CD14-positive monocyte (primary cell): ENCODE measurements at regions not wholly inside any gene's neighbourhood (a gene's known extent, or its start where the extent isn't known, plus 50 kb on each side); places are given as distances from the start of the nearest gene placed in this dataset.
A peak's percentile ranks its signal among the peaks of the same experiment; 100 is the strongest.

Experiments used
- DNase-seq, 3 donors: peaks; one replicate each; pipeline ENCODE4 v3.0.0-alpha.2; 2011 to 2022
- H2AFZ ChIP-seq: 2 replicates; pipeline ENCODE4 v1.6.0; 2012; ENCODE audit warnings: mild to moderate bottlenecking, low read depth, low read length, inconsistent platforms; ENCODE audit not compliant: insufficient read depth, poor library complexity, severe bottlenecking
- H3K27ac ChIP-seq, 2 donors: 1 replicate in 1 of 2; 2 replicates in 1 of 2; pipeline ENCODE4 v1.5.1; 2012 to 2013; ENCODE audit warnings: low read length in 2 of 2, control low read depth in 1 of 2, inconsistent platforms in 1 of 2, low read depth in 1 of 2, mild to moderate bottlenecking in 1 of 2
- H3K27me3 ChIP-seq, 2 donors: one replicate each; pipeline versions ENCODE4 v1.6.0 to v1.6.1; 2011 to 2013; ENCODE audit warnings: low read length in 2 of 2; ENCODE audit not compliant: control insufficient read depth in 2 of 2, insufficient read depth in 2 of 2
- H3K36me3 ChIP-seq, 2 donors: replicated peaks in 1 of 2; 1 replicate in 1 of 2; 2 replicates in 1 of 2; pipeline versions ENCODE4 v1.5.1 to v1.6.1; 2012 to 2013; ENCODE audit warnings: low read length in 2 of 2, control low read depth in 1 of 2, inconsistent platforms in 1 of 2, mild to moderate bottlenecking in 1 of 2; ENCODE audit not compliant: insufficient read depth in 2 of 2, control insufficient read depth in 1 of 2
- H3K4me1 ChIP-seq, 2 donors: 1 replicate in 1 of 2; 2 replicates in 1 of 2; pipeline versions ENCODE4 v1.5.1 to v1.6.1; 2012 to 2013; ENCODE audit warnings: low read length in 2 of 2, control low read depth in 1 of 2, inconsistent platforms in 1 of 2, mild to moderate bottlenecking in 1 of 2, moderate library complexity in 1 of 2; ENCODE audit not compliant: insufficient read depth in 2 of 2, control insufficient read depth in 1 of 2
- H3K4me2 ChIP-seq: replicated peaks from 2 replicates; pipeline ENCODE3; 2012; ENCODE audit warnings: low read length, moderate library complexity, mild to moderate bottlenecking; ENCODE audit not compliant: poor library complexity, severe bottlenecking; ENCODE audit errors: extremely low read depth
- H3K4me3 ChIP-seq, 3 experiments: fragments of 200-600 bp in 1 of 3; sonication (generic) in 1 of 3; replicated peaks in 1 of 3; 1 replicate in 2 of 3; 2 replicates in 1 of 3; pipeline ENCODE4 v1.5.1; 2011 to 2013; ENCODE audit warnings: low read length in 3 of 3, mild to moderate bottlenecking in 3 of 3, control low read depth in 2 of 3, low read depth in 2 of 3, inconsistent platforms in 1 of 3, moderate library complexity in 1 of 3
- H3K79me2 ChIP-seq: 2 replicates; pipeline ENCODE4 v1.6.0; 2012; ENCODE audit warnings: mild to moderate bottlenecking, control low read depth, inconsistent platforms, low read length, moderate library complexity; ENCODE audit not compliant: insufficient read depth
- H3K9ac ChIP-seq: 2 replicates; pipeline ENCODE4 v1.6.0; 2017; ENCODE audit warnings: low read length, mild to moderate bottlenecking; ENCODE audit not compliant: insufficient read depth, poor library complexity, severe bottlenecking
- H3K9me3 ChIP-seq, 2 donors: replicated peaks in 1 of 2; 1 replicate in 1 of 2; 2 replicates in 1 of 2; pipeline versions ENCODE4 v1.5.1 to v1.6.1; 2012 to 2013; ENCODE audit warnings: low read length in 2 of 2, control low read depth in 1 of 2; ENCODE audit not compliant: control insufficient read depth in 1 of 2, insufficient read depth in 1 of 2
- H4K20me1 ChIP-seq: 2 replicates; pipeline ENCODE4 v1.6.0; 2012; ENCODE audit warnings: mild to moderate bottlenecking, low read length, control low read depth, moderate library complexity; ENCODE audit not compliant: insufficient read depth
- H3K27ac Mint-ChIP-seq, 7 donors: one replicate each; pipeline ENCODE4 v1.8.0; 2020; ENCODE audit warnings: mild to moderate bottlenecking in 7 of 7, mixed read lengths in 7 of 7, moderate library complexity in 6 of 7, inconsistent platforms in 2 of 7
- H3K27me3 Mint-ChIP-seq, 3 donors: one replicate each; pipeline ENCODE4 v1.8.0; 2021 to 2022; ENCODE audit warnings: low read depth in 3 of 3, mild to moderate bottlenecking in 3 of 3, mixed read lengths in 3 of 3, moderate library complexity in 3 of 3, inconsistent platforms in 1 of 3
- H3K36me3 Mint-ChIP-seq, 2 donors: one replicate each; pipeline ENCODE4 v1.8.0; 2020; ENCODE audit warnings: mixed read lengths in 2 of 2, inconsistent platforms in 1 of 2, mild to moderate bottlenecking in 1 of 2
- H3K4me1 Mint-ChIP-seq: one replicate; pipeline ENCODE4 v1.8.0; 2020; ENCODE audit warnings: mild to moderate bottlenecking, mixed read lengths
- H3K4me3 Mint-ChIP-seq, 2 donors: one replicate each; pipeline ENCODE4 v1.8.0; 2020; ENCODE audit warnings: mild to moderate bottlenecking in 2 of 2, mixed read lengths in 2 of 2, moderate library complexity in 1 of 2
- H3K9me3 Mint-ChIP-seq, 7 donors: one replicate each; pipeline ENCODE4 v1.8.0; 2020 to 2022; ENCODE audit warnings: mixed read lengths in 7 of 7, mild to moderate bottlenecking in 6 of 7, moderate library complexity in 6 of 7, inconsistent platforms in 2 of 7
- CTCF ChIP-seq: fragments of 200-600 bp; IDR thresholded peaks from one replicate; pipeline ENCODE4 v1.8.0; 2022; ENCODE audit warnings: antibody characterized with exemption, mild to moderate bottlenecking
- WGBS: methylation state at CpG from one replicate; pipeline ENCODE4 v1.1.5; 2013; ENCODE audit warnings: missing lambda C conversion rate; ENCODE audit not compliant: insufficient coverage; 5-methylcytosine and 5-hydroxymethylcytosine counted together
- intact Hi-C, 2 donors: fragments of 100-400 bp; cut with micrococcal nuclease; formaldehyde crosslinking; loops; one replicate each; pipeline versions ENCODE4 v1.15.0 to v1.15.1; 2023

GRCh38 chr1:185409345-185409744, 92.3 kb upstream of the IVNS1ABP start:
- Histone ChIP-seq H2AFZ (no peak overlapping the region), H3K4me1 (peaks cover 36 to 47% of the 10 kb centered on the region in 2 donors), H3K9me3 (peaks cover 0 to 4% of the 10 kb centered on the region in 2 donors), H3K27ac (no peak overlapping the region), H3K9ac (no peak overlapping the region), H3K4me2 (peak overlapping the region; percentile 64), H3K27me3 (no peaks in the 10 kb centered on the region), H3K79me2 (no peaks in the 10 kb centered on the region), H3K36me3 (no peaks in the 10 kb centered on the region), H4K20me1 (no peaks in the 10 kb centered on the region), H3K4me3 (no peak overlapping the region)
- DNase-seq, result no peak
- no peak for TF ChIP-seq CTCF
- intact Hi-C loops, result no loop called here
- no CpG with 5 or more reads among the region's 4 CpGs for WGBS
- peak overlapping the region in 5 of 7 donors; percentile 25 to 91 (median 57) for H3K27ac Mint-ChIP-seq
- H3K36me3 Mint-ChIP-seq, result no peaks in the 10 kb centered on the region
- peaks cover 0 to 6% (median 3%) of the 10 kb centered on the region in 7 donors for H3K9me3 Mint-ChIP-seq
- H3K4me1 Mint-ChIP-seq, result peaks cover 49% of the 10 kb centered on the region
- H3K27me3 Mint-ChIP-seq, result peaks cover 0 to 4% (median 0%) of the 10 kb centered on the region in 3 donors
- H3K4me3 Mint-ChIP-seq, result no peak overlapping the region

- H3K27ac Mint-ChIP-seq, result peak overlapping the region; percentile 88 to 95 (median 91)
- Histone ChIP-seq H3K9me3 (peaks cover 0 to 4% of the 10 kb centered on the region in 2 donors), H3K27me3 (no peaks in the 10 kb centered on the region), H3K4me1 (peaks cover 39 to 49% of the 10 kb centered on the region in 2 donors), H3K4me3 (peak overlapping the region; percentile 23 to 68 (median 56)), H3K79me2 (no peaks in the 10 kb centered on the region), H3K9ac (no peak overlapping the region), H3K27ac (peak overlapping the region in 1 of 2 donors; percentile 81), H3K36me3 (no peaks in the 10 kb centered on the region), H2AFZ (peak overlapping the region; percentile 26), H4K20me1 (no peaks in the 10 kb centered on the region), H3K4me2 (peak overlapping the region; percentile 64)
- H3K9me3 Mint-ChIP-seq, result peaks cover 0 to 6% (median 3%) of the 10 kb centered on the region in 7 donors
- no peaks in the 10 kb centered on the region for H3K36me3 Mint-ChIP-seq
- H3K4me3 Mint-ChIP-seq, result peak overlapping the region; percentile 65 to 90
- no peak for TF ChIP-seq CTCF
- H3K4me1 Mint-ChIP-seq, result peaks cover 51% of the 10 kb centered on the region
- WGBS, result no CpG with 5 or more reads among the region's 5 CpGs
- H3K27me3 Mint-ChIP-seq, result peaks cover 0 to 5% (median 0%) of the 10 kb centered on the region in 3 donors
- intact Hi-C loops, result no loop called here
- DNase-seq, result peak; percentile 15 to 49 (median 22)
Measured at GRCh38 chr1:185408700-185409270, 91.7 kb upstream of the IVNS1ABP start.
